ENCODE measurements at regions not wholly inside any gene's neighbourhood (a gene's known extent, or its start where the extent isn't known, plus 50 kb on each side); places are given as distances from the start of the nearest gene placed in this dataset.
"Not testable (repeated sequence)": the region's sequence is repeated elsewhere in the genome, so short reads cannot be mapped to it uniquely, and the experiment has no call there.

DNA sequence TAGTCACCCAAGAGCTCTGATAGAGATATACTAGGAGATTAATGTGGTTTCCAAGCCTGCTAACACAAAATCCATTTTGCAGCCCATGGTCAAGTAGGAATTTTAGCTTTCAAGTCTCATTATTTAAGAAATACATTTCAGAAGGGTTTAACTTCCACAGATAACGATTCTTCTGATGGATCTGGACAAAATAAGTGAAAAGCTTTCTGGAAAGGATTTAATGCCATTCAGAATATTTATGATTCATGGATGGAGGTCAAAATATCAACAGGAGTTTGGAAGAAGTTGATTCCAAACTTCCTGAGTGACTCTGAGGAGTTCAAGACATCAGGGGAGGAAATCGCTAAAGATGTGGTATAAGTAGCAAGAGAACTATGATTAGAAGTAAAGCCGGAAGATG lies 214.6 kb downstream of the ATXN7L3B start:
- no peak overlapping the region for H3K4me3 Mint-ChIP-seq (ENCODE audit: unreplicated experiment)
- no peak for DNase-seq (ENCODE audit: extremely low spot score, unreplicated experiment)
- TF ChIP-seq, protein P1, sequence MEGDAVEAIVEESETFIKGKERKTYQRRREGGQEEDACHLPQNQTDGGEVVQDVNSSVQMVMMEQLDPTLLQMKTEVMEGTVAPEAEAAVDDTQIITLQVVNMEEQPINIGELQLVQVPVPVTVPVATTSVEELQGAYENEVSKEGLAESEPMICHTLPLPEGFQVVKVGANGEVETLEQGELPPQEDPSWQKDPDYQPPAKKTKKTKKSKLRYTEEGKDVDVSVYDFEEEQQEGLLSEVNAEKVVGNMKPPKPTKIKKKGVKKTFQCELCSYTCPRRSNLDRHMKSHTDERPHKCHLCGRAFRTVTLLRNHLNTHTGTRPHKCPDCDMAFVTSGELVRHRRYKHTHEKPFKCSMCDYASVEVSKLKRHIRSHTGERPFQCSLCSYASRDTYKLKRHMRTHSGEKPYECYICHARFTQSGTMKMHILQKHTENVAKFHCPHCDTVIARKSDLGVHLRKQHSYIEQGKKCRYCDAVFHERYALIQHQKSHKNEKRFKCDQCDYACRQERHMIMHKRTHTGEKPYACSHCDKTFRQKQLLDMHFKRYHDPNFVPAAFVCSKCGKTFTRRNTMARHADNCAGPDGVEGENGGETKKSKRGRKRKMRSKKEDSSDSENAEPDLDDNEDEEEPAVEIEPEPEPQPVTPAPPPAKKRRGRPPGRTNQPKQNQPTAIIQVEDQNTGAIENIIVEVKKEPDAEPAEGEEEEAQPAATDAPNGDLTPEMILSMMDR (IDR thresholded peaks at IDR 0.05), result no peak
- no peaks in the 10 kb centered on the region for H3K36me3 Mint-ChIP-seq (ENCODE audit: unreplicated experiment)
- H3K4me1 Mint-ChIP-seq (ENCODE audit: unreplicated experiment), result no peaks in the 10 kb centered on the region
- peaks cover 3% of the 10 kb centered on the region for H3K27me3 Mint-ChIP-seq (ENCODE audit: unreplicated experiment)
- no peak overlapping the region for H3K27ac Mint-ChIP-seq (ENCODE audit: unreplicated experiment)
- peaks cover 2% of the 10 kb centered on the region for H3K9me3 Mint-ChIP-seq (ENCODE audit: unreplicated experiment)

DNA sequence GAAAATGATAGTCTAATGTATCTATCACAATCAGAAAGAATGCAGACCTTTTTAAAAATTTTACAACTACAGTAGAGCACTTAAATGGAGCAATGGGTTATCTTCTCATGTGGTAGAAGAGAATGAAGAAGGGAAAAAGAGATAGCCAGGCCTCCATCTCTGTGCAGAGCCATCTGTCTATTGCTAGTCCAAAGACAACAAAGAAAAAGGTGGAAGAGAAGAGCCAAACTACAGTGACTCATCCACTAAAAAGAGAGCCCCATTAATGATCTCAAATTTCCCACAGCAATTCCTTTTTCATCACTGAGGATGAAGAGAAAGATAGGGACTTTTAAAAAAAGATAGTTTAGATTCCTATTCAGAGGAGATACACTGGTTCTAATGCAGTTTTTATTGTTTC lies 232.9 kb downstream of the ATXN7L3B start:
- DNase-seq (ENCODE audit: extremely low spot score, unreplicated experiment), result no peak
- no peaks in the 10 kb centered on the region for H3K27me3 Mint-ChIP-seq (ENCODE audit: unreplicated experiment)
- H3K9me3 Mint-ChIP-seq (ENCODE audit: unreplicated experiment), result no peaks in the 10 kb centered on the region
- TF ChIP-seq, protein P1 (IDR thresholded peaks at IDR 0.05), result no peak
- H3K36me3 Mint-ChIP-seq (ENCODE audit: unreplicated experiment), result no peaks in the 10 kb centered on the region
- H3K4me3 Mint-ChIP-seq (ENCODE audit: unreplicated experiment), result no peak overlapping the region
- no peak overlapping the region for H3K27ac Mint-ChIP-seq (ENCODE audit: unreplicated experiment)
- H3K4me1 Mint-ChIP-seq (ENCODE audit: unreplicated experiment), result peaks cover 10% of the 10 kb centered on the region

DNA sequence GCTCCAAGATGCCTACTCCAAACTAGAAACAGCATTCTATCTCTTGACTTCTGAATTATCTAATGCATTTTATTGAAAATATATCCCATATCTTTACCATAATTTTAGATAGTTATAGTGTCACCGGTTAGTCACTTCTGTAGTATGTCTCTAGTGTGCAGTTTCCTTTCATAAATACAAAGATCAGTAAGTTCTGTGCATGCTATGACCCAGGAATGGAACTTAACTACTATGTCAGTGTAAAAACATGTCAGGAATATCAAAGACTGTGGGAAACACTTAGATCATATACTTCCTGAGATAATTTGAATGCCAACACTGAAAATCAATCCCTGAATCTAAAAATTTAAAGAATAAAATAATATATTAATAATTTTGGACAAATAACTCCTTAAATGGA lies 237.6 kb downstream of the ATXN7L3B start:
- Mint-ChIP-seq H3K36me3 (ENCODE audit: unreplicated experiment) (no peaks in the 10 kb centered on the region), H3K27me3 (ENCODE audit: unreplicated experiment) (no peaks in the 10 kb centered on the region), H3K4me1 (ENCODE audit: unreplicated experiment) (peaks cover 33% of the 10 kb centered on the region), H3K9me3 (ENCODE audit: unreplicated experiment) (no peaks in the 10 kb centered on the region), H3K27ac (ENCODE audit: unreplicated experiment) (no peak overlapping the region), H3K4me3 (ENCODE audit: unreplicated experiment) (no peak overlapping the region)
- no peak for DNase-seq (ENCODE audit: extremely low spot score, unreplicated experiment)
- TF ChIP-seq, protein P1 (IDR thresholded peaks at IDR 0.05), result no peak

DNA sequence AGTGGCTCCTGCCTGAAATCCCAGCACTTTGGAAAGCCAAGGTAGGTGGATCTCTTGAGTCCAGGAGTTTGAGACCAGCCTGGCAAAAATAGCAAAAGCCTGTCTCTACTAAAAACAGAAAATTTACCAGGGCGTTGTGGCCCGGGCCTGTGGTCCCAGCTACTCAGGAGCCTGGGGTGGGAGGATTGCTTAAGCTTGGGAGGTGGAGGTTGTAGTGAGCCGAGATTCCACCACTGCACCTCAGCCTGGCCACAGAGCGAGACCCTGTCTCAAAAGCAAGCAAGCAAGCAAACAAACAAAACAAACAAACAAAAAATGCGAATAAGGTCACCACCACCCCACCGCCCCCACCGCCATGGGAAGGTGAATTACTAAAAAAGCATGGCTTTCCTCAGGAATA lies 238.7 kb downstream of the ATXN7L3B start:
- H3K36me3 Mint-ChIP-seq (ENCODE audit: unreplicated experiment), result no peaks in the 10 kb centered on the region

DNA sequence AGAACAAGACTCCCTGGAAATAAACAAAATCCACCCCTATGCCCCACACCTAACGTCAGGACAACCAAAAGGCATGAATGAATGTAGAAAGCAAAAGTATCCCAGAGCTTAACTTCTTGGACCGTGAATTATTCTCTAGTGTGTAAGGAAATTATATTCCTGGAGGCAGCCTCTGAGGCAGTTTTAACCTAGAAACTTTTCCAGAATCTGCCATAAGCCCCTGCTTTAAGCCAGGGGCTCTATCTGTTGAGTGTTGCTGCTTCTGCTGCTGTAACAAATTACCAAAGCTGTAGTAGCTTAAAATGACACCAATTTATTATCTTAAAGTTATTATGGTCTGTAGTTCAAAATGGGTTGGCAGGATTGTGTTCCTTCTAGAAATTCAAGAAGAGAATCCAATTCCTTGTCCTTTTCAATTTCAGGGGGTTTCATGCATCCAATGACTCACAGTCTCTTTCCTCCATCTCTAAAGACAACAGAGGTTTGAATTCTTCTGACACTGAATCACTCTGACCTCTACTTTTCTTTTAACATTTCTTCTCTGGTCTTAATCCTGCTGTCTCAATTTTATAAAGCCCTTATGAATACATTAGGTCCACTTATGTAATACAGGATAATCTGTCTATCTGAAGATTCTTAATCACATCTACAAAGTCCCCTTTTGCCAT lies 242.7 kb downstream of the ATXN7L3B start:
- Mint-ChIP-seq H3K9me3 (ENCODE audit: unreplicated experiment) (no peaks in the 10 kb centered on the region), H3K4me3 (ENCODE audit: unreplicated experiment) (no peak overlapping the region), H3K4me1 (ENCODE audit: unreplicated experiment) (peaks cover 47% of the 10 kb centered on the region), H3K27ac (ENCODE audit: unreplicated experiment) (peak overlapping the region; percentile 75), H3K27me3 (ENCODE audit: unreplicated experiment) (no peaks in the 10 kb centered on the region), H3K36me3 (ENCODE audit: unreplicated experiment) (no peaks in the 10 kb centered on the region)
- TF ChIP-seq, protein P1 (IDR thresholded peaks at IDR 0.05), result no peak
- DNase-seq (ENCODE audit: extremely low spot score, unreplicated experiment), result no peak

More for the DNA sequence above, 238.7 kb downstream of the ATXN7L3B start:
- H3K4me1 Mint-ChIP-seq (ENCODE audit: unreplicated experiment), result peaks cover 44% of the 10 kb centered on the region
- no peaks in the 10 kb centered on the region for H3K27me3 Mint-ChIP-seq (ENCODE audit: unreplicated experiment)
- no peaks in the 10 kb centered on the region for H3K9me3 Mint-ChIP-seq (ENCODE audit: unreplicated experiment)
- TF ChIP-seq, protein P1 (IDR thresholded peaks at IDR 0.05), result no peak
- DNase-seq (ENCODE audit: extremely low spot score, unreplicated experiment), result no peak
- H3K4me3 Mint-ChIP-seq (ENCODE audit: unreplicated experiment), result no peak overlapping the region
- H3K27ac Mint-ChIP-seq (ENCODE audit: unreplicated experiment), result no peak overlapping the region

DNA sequence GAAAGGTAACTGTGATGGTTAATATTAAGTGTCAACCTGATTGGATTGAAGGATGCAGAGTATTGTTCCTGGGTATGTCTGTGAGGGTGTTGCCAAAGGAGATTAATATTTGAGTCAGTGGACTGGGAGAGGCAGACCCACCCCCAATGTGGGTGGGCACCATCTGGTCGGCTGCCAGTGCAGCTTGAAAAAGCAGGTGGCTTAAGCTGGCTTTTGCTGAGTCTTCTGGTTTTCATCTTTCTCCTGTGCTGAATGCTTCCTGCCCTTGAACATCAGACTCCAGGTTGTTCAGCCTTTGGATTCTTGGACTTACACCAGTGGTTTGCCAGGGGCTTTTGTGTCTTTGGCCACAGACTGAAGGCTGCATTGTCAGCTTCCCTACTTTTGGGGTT lies 243.2 kb downstream of the ATXN7L3B start:
- not testable (repeated sequence) for H3K27me3 Mint-ChIP-seq (ENCODE audit: unreplicated experiment); DNase-seq (ENCODE audit: extremely low spot score, unreplicated experiment); H3K9me3 Mint-ChIP-seq (ENCODE audit: unreplicated experiment); H3K4me3 Mint-ChIP-seq (ENCODE audit: unreplicated experiment); H3K36me3 Mint-ChIP-seq (ENCODE audit: unreplicated experiment)
- H3K4me1 Mint-ChIP-seq (ENCODE audit: unreplicated experiment), result peaks cover 47% of the 10 kb centered on the region
- H3K27ac Mint-ChIP-seq (ENCODE audit: unreplicated experiment), result peak overlapping the region; percentile 75
